ENCODE measurements at regions not wholly inside any gene's neighbourhood (a gene's known extent, or its start where the extent isn't known, plus 50 kb on each side); places are given as distances from the start of the nearest gene placed in this dataset.

- no peaks in the 10 kb centered on the region for H3K36me3 ChIP-seq (ENCODE audit: control insufficient read depth, insufficient read depth, low read length)
- H3K9me3 ChIP-seq (replicated peaks; ENCODE audit: control insufficient read depth, low read depth, low read length) = no peaks in the 10 kb centered on the region
- no CpG with 5 or more reads among the region's 1 CpG for WGBS (ENCODE audit: insufficient coverage)
- DNase-seq = no peak
- H3K4me3 ChIP-seq (ENCODE audit: low read length) = no peak overlapping the region
- no peaks in the 10 kb centered on the region for H3K27me3 ChIP-seq (ENCODE audit: control insufficient read depth, insufficient read depth, low read length)
- H3K4me1 ChIP-seq (ENCODE audit: control insufficient read depth, insufficient read depth, low read length) = no peaks in the 10 kb centered on the region
- no peak overlapping the region for H3K27ac ChIP-seq (ENCODE audit: low read length)
Measured at GRCh38 chr6:121868206-121868605, 432.8 kb downstream of the GJA1 start.

- no CpG with 5 or more reads among the region's 2 CpGs for WGBS (ENCODE audit: insufficient coverage)
- no peaks in the 10 kb centered on the region for H3K4me1 ChIP-seq (ENCODE audit: control insufficient read depth, insufficient read depth, low read length)
- DNase-seq = no peak
- no peaks in the 10 kb centered on the region for H3K9me3 ChIP-seq (replicated peaks; ENCODE audit: control insufficient read depth, low read depth, low read length)
- no peak overlapping the region for H3K27ac ChIP-seq (ENCODE audit: low read length)
- no peaks in the 10 kb centered on the region for H3K36me3 ChIP-seq (ENCODE audit: control insufficient read depth, insufficient read depth, low read length)
- no peak overlapping the region for H3K4me3 ChIP-seq (ENCODE audit: low read length)
- H3K27me3 ChIP-seq (ENCODE audit: control insufficient read depth, insufficient read depth, low read length) = no peaks in the 10 kb centered on the region
Measured at GRCh38 chr6:121873595-121873994, 438.1 kb downstream of the GJA1 start.

GRCh38 chr6:121876721-121877120, 441.3 kb downstream of the GJA1 start:
- H3K36me3 ChIP-seq (ENCODE audit: control insufficient read depth, insufficient read depth, low read length) = no peaks in the 10 kb centered on the region
- H3K9me3 ChIP-seq (replicated peaks; ENCODE audit: control insufficient read depth, low read depth, low read length) = no peaks in the 10 kb centered on the region
- H3K27ac ChIP-seq (ENCODE audit: low read length) = no peak overlapping the region
- no peak for DNase-seq
- no peaks in the 10 kb centered on the region for H3K27me3 ChIP-seq (ENCODE audit: control insufficient read depth, insufficient read depth, low read length)
- no peaks in the 10 kb centered on the region for H3K4me1 ChIP-seq (ENCODE audit: control insufficient read depth, insufficient read depth, low read length)
- no peak overlapping the region for H3K4me3 ChIP-seq (ENCODE audit: low read length)

- Histone ChIP-seq H3K4me3 (ENCODE audit: low read length) (no peak overlapping the region), H3K36me3 (ENCODE audit: control insufficient read depth, insufficient read depth, low read length) (no peaks in the 10 kb centered on the region), H3K27me3 (ENCODE audit: control insufficient read depth, insufficient read depth, low read length) (no peaks in the 10 kb centered on the region), H3K4me1 (ENCODE audit: control insufficient read depth, insufficient read depth, low read length) (no peaks in the 10 kb centered on the region), H3K9me3 (replicated peaks; ENCODE audit: control insufficient read depth, low read depth, low read length) (no peaks in the 10 kb centered on the region), H3K27ac (ENCODE audit: low read length) (no peak overlapping the region)
- no CpG with 5 or more reads among the region's 1 CpG for whole genome bisulfite sequencing (ENCODE audit: insufficient coverage)
- DNase-seq = peak; percentile 88
Measured at GRCh38 chr6:121879149-121879548, 443.7 kb downstream of the GJA1 start.

- Histone ChIP-seq H3K4me1 (ENCODE audit: control insufficient read depth, insufficient read depth, low read length) (no peaks in the 10 kb centered on the region), H3K27me3 (ENCODE audit: control insufficient read depth, insufficient read depth, low read length) (no peaks in the 10 kb centered on the region)
- DNase-seq = peak; percentile 88
Measured at GRCh38 chr6:121880831-121881230, 445.4 kb downstream of the GJA1 start.

GRCh38 chr6:121881974-121882667, 446.7 kb downstream of the GJA1 start:
- Histone ChIP-seq H3K27ac (ENCODE audit: low read length) (no peak overlapping the region), H3K27me3 (ENCODE audit: control insufficient read depth, insufficient read depth, low read length) (no peaks in the 10 kb centered on the region), H3K9me3 (replicated peaks; ENCODE audit: control insufficient read depth, low read depth, low read length) (no peaks in the 10 kb centered on the region), H3K36me3 (ENCODE audit: control insufficient read depth, insufficient read depth, low read length) (no peaks in the 10 kb centered on the region), H3K4me3 (ENCODE audit: low read length) (no peak overlapping the region), H3K4me1 (ENCODE audit: control insufficient read depth, insufficient read depth, low read length) (no peaks in the 10 kb centered on the region)
- no CpG with 5 or more reads among the region's 2 CpGs for WGBS (ENCODE audit: insufficient coverage)
- no peak for DNase-seq

More at GRCh38 chr6:121880831-121881230, 445.4 kb downstream of the GJA1 start:
- no peak overlapping the region for H3K4me3 ChIP-seq (ENCODE audit: low read length)
- no peaks in the 10 kb centered on the region for H3K36me3 ChIP-seq (ENCODE audit: control insufficient read depth, insufficient read depth, low read length)
- no peaks in the 10 kb centered on the region for H3K9me3 ChIP-seq (replicated peaks; ENCODE audit: control insufficient read depth, low read depth, low read length)
- no peak overlapping the region for H3K27ac ChIP-seq (ENCODE audit: low read length)

GRCh38 chr6:121884091-121884490, 448.6 kb downstream of the GJA1 start:
- no peaks in the 10 kb centered on the region for H3K36me3 ChIP-seq (ENCODE audit: control insufficient read depth, insufficient read depth, low read length)
- no peaks in the 10 kb centered on the region for H3K9me3 ChIP-seq (replicated peaks; ENCODE audit: control insufficient read depth, low read depth, low read length)
- DNase-seq = peak; percentile 86
- no peaks in the 10 kb centered on the region for H3K4me1 ChIP-seq (ENCODE audit: control insufficient read depth, insufficient read depth, low read length)
- H3K4me3 ChIP-seq (ENCODE audit: low read length) = no peak overlapping the region
- no peaks in the 10 kb centered on the region for H3K27me3 ChIP-seq (ENCODE audit: control insufficient read depth, insufficient read depth, low read length)
- H3K27ac ChIP-seq (ENCODE audit: low read length) = peak overlapping the region; percentile 33
- WGBS (ENCODE audit: insufficient coverage) = 50% methylated on average over 1 of the region's 4 CpGs

GRCh38 chr6:121884620-121885019, 449.2 kb downstream of the GJA1 start:
- H3K27ac ChIP-seq (ENCODE audit: low read length) = no peak overlapping the region
- no CpG with 5 or more reads among the region's 1 CpG for WGBS (ENCODE audit: insufficient coverage)
- H3K4me1 ChIP-seq (ENCODE audit: control insufficient read depth, insufficient read depth, low read length) = no peaks in the 10 kb centered on the region
- no peaks in the 10 kb centered on the region for H3K36me3 ChIP-seq (ENCODE audit: control insufficient read depth, insufficient read depth, low read length)
- H3K4me3 ChIP-seq (ENCODE audit: low read length) = no peak overlapping the region
- no peaks in the 10 kb centered on the region for H3K9me3 ChIP-seq (replicated peaks; ENCODE audit: control insufficient read depth, low read depth, low read length)
- H3K27me3 ChIP-seq (ENCODE audit: control insufficient read depth, insufficient read depth, low read length) = no peaks in the 10 kb centered on the region
- DNase-seq = no peak

- Histone ChIP-seq H3K4me3 (ENCODE audit: low read length) (no peak overlapping the region), H3K27ac (ENCODE audit: low read length) (no peak overlapping the region), H3K27me3 (ENCODE audit: control insufficient read depth, insufficient read depth, low read length) (no peaks in the 10 kb centered on the region), H3K4me1 (ENCODE audit: control insufficient read depth, insufficient read depth, low read length) (no peaks in the 10 kb centered on the region), H3K9me3 (replicated peaks; ENCODE audit: control insufficient read depth, low read depth, low read length) (no peaks in the 10 kb centered on the region), H3K36me3 (ENCODE audit: control insufficient read depth, insufficient read depth, low read length) (no peaks in the 10 kb centered on the region)
- DNase-seq = no peak
- WGBS (ENCODE audit: insufficient coverage) = 90% methylated on average over 1 of the region's 3 CpGs
Measured at GRCh38 chr6:121885399-121886152, 450.1 kb downstream of the GJA1 start.

- no peaks in the 10 kb centered on the region for H3K4me1 ChIP-seq (ENCODE audit: control insufficient read depth, insufficient read depth, low read length)
- H3K36me3 ChIP-seq (ENCODE audit: control insufficient read depth, insufficient read depth, low read length) = no peaks in the 10 kb centered on the region
- DNase-seq = no peak
- WGBS (ENCODE audit: insufficient coverage) = no CpG with 5 or more reads among the region's 2 CpGs
- H3K4me3 ChIP-seq (ENCODE audit: low read length) = no peak overlapping the region
- no peak overlapping the region for H3K27ac ChIP-seq (ENCODE audit: low read length)
- H3K9me3 ChIP-seq (replicated peaks; ENCODE audit: control insufficient read depth, low read depth, low read length) = no peaks in the 10 kb centered on the region
- H3K27me3 ChIP-seq (ENCODE audit: control insufficient read depth, insufficient read depth, low read length) = no peaks in the 10 kb centered on the region
Measured at GRCh38 chr6:121886223-121886830, 450.9 kb downstream of the GJA1 start.
